ENCODE measurements at regions not wholly inside any gene's neighbourhood (a gene's known extent, or its start where the extent isn't known, plus 50 kb on each side); places are given as distances from the start of the nearest gene placed in this dataset.

DNA sequence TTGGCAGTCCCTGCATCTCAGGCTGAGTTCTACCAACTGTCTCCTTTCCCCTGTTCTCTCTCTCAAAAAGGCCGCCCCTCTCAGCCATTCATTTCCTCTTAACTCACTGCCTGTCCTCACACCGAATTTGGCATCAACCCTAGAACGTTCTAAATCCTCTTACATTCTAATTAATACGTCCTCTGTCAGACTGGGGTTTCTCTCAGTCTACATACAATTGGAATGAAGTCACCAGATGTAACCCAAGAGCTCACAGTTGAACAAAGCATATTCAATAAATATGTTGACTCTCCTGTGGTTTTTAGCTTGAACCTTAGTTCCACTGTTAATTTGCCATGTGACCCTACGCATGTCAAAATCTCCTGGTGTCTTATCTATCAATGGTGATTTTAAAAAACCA is 269.6 kb downstream of the CLIC5 start:
- TF ChIP-seq, protein P1, sequence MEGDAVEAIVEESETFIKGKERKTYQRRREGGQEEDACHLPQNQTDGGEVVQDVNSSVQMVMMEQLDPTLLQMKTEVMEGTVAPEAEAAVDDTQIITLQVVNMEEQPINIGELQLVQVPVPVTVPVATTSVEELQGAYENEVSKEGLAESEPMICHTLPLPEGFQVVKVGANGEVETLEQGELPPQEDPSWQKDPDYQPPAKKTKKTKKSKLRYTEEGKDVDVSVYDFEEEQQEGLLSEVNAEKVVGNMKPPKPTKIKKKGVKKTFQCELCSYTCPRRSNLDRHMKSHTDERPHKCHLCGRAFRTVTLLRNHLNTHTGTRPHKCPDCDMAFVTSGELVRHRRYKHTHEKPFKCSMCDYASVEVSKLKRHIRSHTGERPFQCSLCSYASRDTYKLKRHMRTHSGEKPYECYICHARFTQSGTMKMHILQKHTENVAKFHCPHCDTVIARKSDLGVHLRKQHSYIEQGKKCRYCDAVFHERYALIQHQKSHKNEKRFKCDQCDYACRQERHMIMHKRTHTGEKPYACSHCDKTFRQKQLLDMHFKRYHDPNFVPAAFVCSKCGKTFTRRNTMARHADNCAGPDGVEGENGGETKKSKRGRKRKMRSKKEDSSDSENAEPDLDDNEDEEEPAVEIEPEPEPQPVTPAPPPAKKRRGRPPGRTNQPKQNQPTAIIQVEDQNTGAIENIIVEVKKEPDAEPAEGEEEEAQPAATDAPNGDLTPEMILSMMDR (IDR thresholded peaks at IDR 0.05), result no peak
- TF ChIP-seq EP300 (IDR thresholded peaks at IDR 0.05), result no peak
- no peak for TF ChIP-seq POLR2AphosphoS5 (IDR thresholded peaks at IDR 0.05)
- no peak for TF ChIP-seq POLR2A (IDR thresholded peaks at IDR 0.05)

Data from gastroesophageal sphincter (tissue), 3 donors.